ENCODE measurements at regions not wholly inside any gene's neighbourhood (a gene's known extent, or its start where the extent isn't known, plus 50 kb on each side); places are given as distances from the start of the nearest gene placed in this dataset.

- TF ChIP-seq TAF1 (IDR thresholded peaks at IDR 0.05; ENCODE audit: borderline replicate concordance, insufficient read depth, low read length) (no peak), POLR2AphosphoS5 (IDR thresholded peaks at IDR 0.05; ENCODE audit: low read depth, low read length) (no peak), SIN3A (IDR thresholded peaks at IDR 0.05; ENCODE audit: borderline replicate concordance, insufficient read depth, low read length) (no peak)
- TF ChIP-seq, protein P1, sequence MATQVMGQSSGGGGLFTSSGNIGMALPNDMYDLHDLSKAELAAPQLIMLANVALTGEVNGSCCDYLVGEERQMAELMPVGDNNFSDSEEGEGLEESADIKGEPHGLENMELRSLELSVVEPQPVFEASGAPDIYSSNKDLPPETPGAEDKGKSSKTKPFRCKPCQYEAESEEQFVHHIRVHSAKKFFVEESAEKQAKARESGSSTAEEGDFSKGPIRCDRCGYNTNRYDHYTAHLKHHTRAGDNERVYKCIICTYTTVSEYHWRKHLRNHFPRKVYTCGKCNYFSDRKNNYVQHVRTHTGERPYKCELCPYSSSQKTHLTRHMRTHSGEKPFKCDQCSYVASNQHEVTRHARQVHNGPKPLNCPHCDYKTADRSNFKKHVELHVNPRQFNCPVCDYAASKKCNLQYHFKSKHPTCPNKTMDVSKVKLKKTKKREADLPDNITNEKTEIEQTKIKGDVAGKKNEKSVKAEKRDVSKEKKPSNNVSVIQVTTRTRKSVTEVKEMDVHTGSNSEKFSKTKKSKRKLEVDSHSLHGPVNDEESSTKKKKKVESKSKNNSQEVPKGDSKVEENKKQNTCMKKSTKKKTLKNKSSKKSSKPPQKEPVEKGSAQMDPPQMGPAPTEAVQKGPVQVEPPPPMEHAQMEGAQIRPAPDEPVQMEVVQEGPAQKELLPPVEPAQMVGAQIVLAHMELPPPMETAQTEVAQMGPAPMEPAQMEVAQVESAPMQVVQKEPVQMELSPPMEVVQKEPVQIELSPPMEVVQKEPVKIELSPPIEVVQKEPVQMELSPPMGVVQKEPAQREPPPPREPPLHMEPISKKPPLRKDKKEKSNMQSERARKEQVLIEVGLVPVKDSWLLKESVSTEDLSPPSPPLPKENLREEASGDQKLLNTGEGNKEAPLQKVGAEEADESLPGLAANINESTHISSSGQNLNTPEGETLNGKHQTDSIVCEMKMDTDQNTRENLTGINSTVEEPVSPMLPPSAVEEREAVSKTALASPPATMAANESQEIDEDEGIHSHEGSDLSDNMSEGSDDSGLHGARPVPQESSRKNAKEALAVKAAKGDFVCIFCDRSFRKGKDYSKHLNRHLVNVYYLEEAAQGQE (IDR thresholded peaks at IDR 0.05; ENCODE audit: insufficient read depth in 1 of 2, low read depth in 2 of 2, low read length in 2 of 2) = no peak
Measured at GRCh38 chr16:75803753-75804152, 77.5 kb upstream of the CPHXL start.

Measured in PFSK-1 (cell line).